HG02678 (cell line): ENCODE measurements at regions not wholly inside any gene's neighbourhood (a gene's known extent, or its start where the extent isn't known, plus 50 kb on each side); places are given as distances from the start of the nearest gene placed in this dataset.
"Not testable (repeated sequence)": the region's sequence is repeated elsewhere in the genome, so short reads cannot be mapped to it uniquely, and the experiment has no call there.

ENCODE experiments used
- ATAC-seq: cut with Tn5 transposase; IDR thresholded peaks from one replicate; pipeline ENCODE4 v1.9.1; 2021; ENCODE audit warnings: mild to moderate bottlenecking, moderate library complexity; ENCODE audit not compliant: unreplicated experiment

GRCh38 chr6:71360556-71361335 lies 72.1 kb downstream of the OGFRL1 start:
- not testable (repeated sequence) for ATAC-seq

- no peak for ATAC-seq
Measured at GRCh38 chr6:71364889-71365542, 76.4 kb downstream of the OGFRL1 start.

- ATAC-seq: no peak
Measured at GRCh38 chr6:71367756-71368155, 79.1 kb downstream of the OGFRL1 start.

- no peak for ATAC-seq
Measured at GRCh38 chr6:71368284-71368683, 79.7 kb downstream of the OGFRL1 start.

GRCh38 chr6:71371559-71371958 lies 82.9 kb downstream of the OGFRL1 start:
- ATAC-seq: no peak

GRCh38 chr6:71373943-71374342 lies 85.3 kb downstream of the OGFRL1 start:
- ATAC-seq: no peak

- ATAC-seq: no peak
Measured at GRCh38 chr6:71375676-71376075, 87.1 kb downstream of the OGFRL1 start.

GRCh38 chr6:71376830-71377229 lies 88.2 kb downstream of the OGFRL1 start:
- ATAC-seq: no peak

- no peak for ATAC-seq
Measured at GRCh38 chr6:71383476-71383875, 94.9 kb downstream of the OGFRL1 start.

- no peak for ATAC-seq
Measured at GRCh38 chr6:71383901-71384489, 95.4 kb downstream of the OGFRL1 start.

GRCh38 chr6:71385111-71385822 lies 96.7 kb downstream of the OGFRL1 start:
- no peak for ATAC-seq

GRCh38 chr6:71386215-71386614 lies 97.6 kb downstream of the OGFRL1 start:
- ATAC-seq: no peak

GRCh38 chr6:71387179-71387578 lies 98.6 kb downstream of the OGFRL1 start:
- ATAC-seq: no peak

GRCh38 chr6:71388068-71388744 lies 99.6 kb downstream of the OGFRL1 start:
- ATAC-seq: no peak

GRCh38 chr6:71388856-71389527 lies 100.4 kb downstream of the OGFRL1 start:
- ATAC-seq: no peak

GRCh38 chr6:71391126-71391525 lies 102.5 kb downstream of the OGFRL1 start:
- ATAC-seq: no peak

GRCh38 chr6:71392276-71392675 lies 103.7 kb downstream of the OGFRL1 start:
- ATAC-seq: no peak

GRCh38 chr6:71393471-71393870 lies 104.9 kb downstream of the OGFRL1 start:
- no peak for ATAC-seq

- ATAC-seq: no peak
Measured at GRCh38 chr6:71393981-71394432, 105.4 kb downstream of the OGFRL1 start.

- ATAC-seq: no peak
Measured at GRCh38 chr6:71394926-71395325, 106.3 kb downstream of the OGFRL1 start.
